ENCODE measurements at regions not wholly inside any gene's neighbourhood (a gene's known extent, or its start where the extent isn't known, plus 50 kb on each side); places are given as distances from the start of the nearest gene placed in this dataset.
"Not testable (repeated sequence)": the region's sequence is repeated elsewhere in the genome, so short reads cannot be mapped to it uniquely, and the experiment has no call there.

- no peak for DNase-seq
These were observed 80.2 kb downstream of the TMEM47 start for GRCh38 chrX:34576864-34577263.

- no peak for DNase-seq
These were observed 91.1 kb downstream of the TMEM47 start for GRCh38 chrX:34565981-34566380.

GRCh38 chrX:34563804-34564203 lies 93.3 kb downstream of the TMEM47 start:
- no peak for DNase-seq

- DNase-seq = no peak
These were observed 94.0 kb downstream of the TMEM47 start for GRCh38 chrX:34563061-34563460.

- DNase-seq = no peak
These were observed 95.1 kb downstream of the TMEM47 start for GRCh38 chrX:34562006-34562405.

GRCh38 chrX:34560180-34560579 lies 96.9 kb downstream of the TMEM47 start:
- DNase-seq = no peak

GRCh38 chrX:34559325-34559724 lies 97.8 kb downstream of the TMEM47 start:
- DNase-seq = no peak

- no peak for DNase-seq
These were observed 99.4 kb downstream of the TMEM47 start for GRCh38 chrX:34557733-34558132.

GRCh38 chrX:34555481-34555880 lies 101.6 kb downstream of the TMEM47 start:
- DNase-seq = no peak

GRCh38 chrX:34546366-34546765 lies 110.7 kb downstream of the TMEM47 start:
- no peak for DNase-seq

- no peak for DNase-seq
These were observed 129.0 kb downstream of the TMEM47 start for GRCh38 chrX:34528081-34528480.

- no peak for DNase-seq
These were observed 135.5 kb downstream of the TMEM47 start for GRCh38 chrX:34521563-34521962.

GRCh38 chrX:34509394-34509793 lies 147.7 kb downstream of the TMEM47 start:
- DNase-seq = no peak

- DNase-seq = no peak
These were observed 154.0 kb downstream of the TMEM47 start for GRCh38 chrX:34503119-34503518.

- DNase-seq = no peak
These were observed 164.0 kb downstream of the TMEM47 start for GRCh38 chrX:34493086-34493485.

- no peak for DNase-seq
These were observed 166.0 kb downstream of the TMEM47 start for GRCh38 chrX:34491126-34491525.

GRCh38 chrX:34487364-34487763 lies 169.7 kb downstream of the TMEM47 start:
- no peak for DNase-seq

- DNase-seq = no peak
These were observed 173.1 kb downstream of the TMEM47 start for GRCh38 chrX:34483980-34484379.

GRCh38 chrX:34470507-34470906 lies 186.6 kb downstream of the TMEM47 start:
- no peak for DNase-seq

GRCh38 chrX:34467437-34467836 lies 189.6 kb downstream of the TMEM47 start:
- no peak for DNase-seq

GRCh38 chrX:34463220-34463619 lies 193.9 kb downstream of the TMEM47 start:
- not testable (repeated sequence) for DNase-seq

- not testable (repeated sequence) for DNase-seq
These were observed 199.2 kb downstream of the TMEM47 start for GRCh38 chrX:34457850-34458249.

GRCh38 chrX:34437586-34437985 lies 219.5 kb downstream of the TMEM47 start:
- no peak for DNase-seq

GRCh38 chrX:34426334-34426733 lies 230.8 kb downstream of the TMEM47 start:
- DNase-seq = no peak

- no peak for DNase-seq
These were observed 250.5 kb downstream of the TMEM47 start for GRCh38 chrX:34406580-34406979.

Data from femur (tissue), 1 donor.